ENCODE measurements at regions not wholly inside any gene's neighbourhood (a gene's known extent, or its start where the extent isn't known, plus 50 kb on each side); places are given as distances from the start of the nearest gene placed in this dataset.

GRCh38 chr22:47694536-47695130, 932.2 kb downstream of the TBC1D22A start:
- no peak for DNase-seq

GRCh38 chr22:47693606-47694005, 931.2 kb downstream of the TBC1D22A start:
- no peak for DNase-seq

GRCh38 chr22:47692811-47693210, 930.4 kb downstream of the TBC1D22A start:
- no peak for DNase-seq

GRCh38 chr22:47691152-47691895, 928.9 kb downstream of the TBC1D22A start:
- no peak for DNase-seq

- DNase-seq = no peak
Measured at GRCh38 chr22:47690586-47690985, 928.1 kb downstream of the TBC1D22A start.

- no peak for DNase-seq
Measured at GRCh38 chr22:47690166-47690565, 927.7 kb downstream of the TBC1D22A start.

GRCh38 chr22:47687776-47688175, 925.3 kb downstream of the TBC1D22A start:
- no peak for DNase-seq

- DNase-seq = no peak
Measured at GRCh38 chr22:47687346-47687655, 924.9 kb downstream of the TBC1D22A start.

- no peak for DNase-seq
Measured at GRCh38 chr22:47686594-47687345, 924.3 kb downstream of the TBC1D22A start.

- no peak for DNase-seq
Measured at GRCh38 chr22:47681411-47682165, 919.1 kb downstream of the TBC1D22A start.

GRCh38 chr22:47678636-47679287, 916.3 kb downstream of the TBC1D22A start:
- DNase-seq = no peak

GRCh38 chr22:47678048-47678447, 915.6 kb downstream of the TBC1D22A start:
- no peak for DNase-seq

- DNase-seq = no peak
Measured at GRCh38 chr22:47676685-47677084, 914.2 kb downstream of the TBC1D22A start.

GRCh38 chr22:47674600-47674999, 912.1 kb downstream of the TBC1D22A start:
- no peak for DNase-seq

- DNase-seq = no peak
Measured at GRCh38 chr22:47673557-47673956, 911.1 kb downstream of the TBC1D22A start.

GRCh38 chr22:47672526-47672925, 910.1 kb downstream of the TBC1D22A start:
- DNase-seq = no peak

GRCh38 chr22:47665151-47665550, 902.7 kb downstream of the TBC1D22A start:
- no peak for DNase-seq

GRCh38 chr22:47663615-47664605, 901.5 kb downstream of the TBC1D22A start:
- no peak for DNase-seq

GRCh38 chr22:47659467-47660223, 897.2 kb downstream of the TBC1D22A start:
- DNase-seq = no peak

- DNase-seq = no peak
Measured at GRCh38 chr22:47658182-47658581, 895.7 kb downstream of the TBC1D22A start.
